ENCODE measurements at regions not wholly inside any gene's neighbourhood (a gene's known extent, or its start where the extent isn't known, plus 50 kb on each side); places are given as distances from the start of the nearest gene placed in this dataset.

DNA sequence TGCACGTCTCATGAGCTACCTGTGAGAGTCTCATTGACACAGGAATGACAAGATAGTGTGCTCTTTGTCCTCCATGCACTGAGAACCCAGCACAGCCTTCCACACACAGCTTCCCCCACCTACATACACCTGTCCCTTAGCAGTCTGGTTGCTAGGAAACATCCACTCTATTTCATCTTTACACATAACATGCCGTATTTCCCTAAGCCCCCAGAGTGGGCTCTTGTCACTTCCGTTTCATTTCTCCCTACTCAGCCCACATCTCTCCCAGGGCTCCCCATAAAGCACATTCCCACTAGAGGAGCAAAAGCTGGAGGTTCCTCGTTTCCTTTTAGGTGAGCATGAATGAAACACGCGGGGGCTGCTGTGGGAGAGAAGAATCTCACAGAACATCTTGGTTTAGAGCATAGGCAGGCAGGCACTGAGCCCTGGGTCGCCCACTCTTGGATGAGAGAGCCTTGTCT, 137.1 kb downstream of the ETS2 start:
- TF ChIP-seq, protein P1, sequence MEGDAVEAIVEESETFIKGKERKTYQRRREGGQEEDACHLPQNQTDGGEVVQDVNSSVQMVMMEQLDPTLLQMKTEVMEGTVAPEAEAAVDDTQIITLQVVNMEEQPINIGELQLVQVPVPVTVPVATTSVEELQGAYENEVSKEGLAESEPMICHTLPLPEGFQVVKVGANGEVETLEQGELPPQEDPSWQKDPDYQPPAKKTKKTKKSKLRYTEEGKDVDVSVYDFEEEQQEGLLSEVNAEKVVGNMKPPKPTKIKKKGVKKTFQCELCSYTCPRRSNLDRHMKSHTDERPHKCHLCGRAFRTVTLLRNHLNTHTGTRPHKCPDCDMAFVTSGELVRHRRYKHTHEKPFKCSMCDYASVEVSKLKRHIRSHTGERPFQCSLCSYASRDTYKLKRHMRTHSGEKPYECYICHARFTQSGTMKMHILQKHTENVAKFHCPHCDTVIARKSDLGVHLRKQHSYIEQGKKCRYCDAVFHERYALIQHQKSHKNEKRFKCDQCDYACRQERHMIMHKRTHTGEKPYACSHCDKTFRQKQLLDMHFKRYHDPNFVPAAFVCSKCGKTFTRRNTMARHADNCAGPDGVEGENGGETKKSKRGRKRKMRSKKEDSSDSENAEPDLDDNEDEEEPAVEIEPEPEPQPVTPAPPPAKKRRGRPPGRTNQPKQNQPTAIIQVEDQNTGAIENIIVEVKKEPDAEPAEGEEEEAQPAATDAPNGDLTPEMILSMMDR (IDR thresholded peaks at IDR 0.05): no peak
- TF ChIP-seq EP300 (IDR thresholded peaks at IDR 0.05; ENCODE audit: low read depth): no peak
- TF ChIP-seq POLR2AphosphoS5 (IDR thresholded peaks at IDR 0.05): no peak
